HepG2 (cell line): ENCODE measurements at regions not wholly inside any gene's neighbourhood (a gene's known extent, or its start where the extent isn't known, plus 50 kb on each side); places are given as distances from the start of the nearest gene placed in this dataset.

Source experiments
- EEA1 ChIP-seq: sonication (generic); formaldehyde crosslinking; IDR thresholded peaks from 2 replicates; pipeline ENCODE4 v1.5.1; 2020; ENCODE audit warnings: mild to moderate bottlenecking, missing genetic modification reagents, borderline replicate concordance
- FOXA1 ChIP-seq, 2 experiments: fragments of 450-650 bp in 1 of 2; sonication (generic) in 1 of 2; formaldehyde crosslinking in 1 of 2; IDR thresholded peaks; 2 replicates each; pipeline versions ENCODE4 v1.4.0 to v1.6.1; 2016 to 2020; ENCODE audit warnings: missing genetic modification reagents in 1 of 2
- GATAD2A ChIP-seq: IDR thresholded peaks from 2 replicates; pipeline ENCODE4 v1.6.1; 2016
- MAFF ChIP-seq: IDR thresholded peaks from 2 replicates; pipeline ENCODE4 v1.6.1; 2011; ENCODE audit warnings: low read depth, low read length, improper control_type of control experiment
- NFKBIZ ChIP-seq: IDR thresholded peaks from 2 replicates; pipeline ENCODE4 v1.6.1; 2018; ENCODE audit warnings: missing genetic modification reagents, missing compliant biosample characterization
- RBFOX2 ChIP-seq: fragments of 200-400 bp; formaldehyde crosslinking; IDR thresholded peaks from 2 replicates; pipeline ENCODE4 v1.6.1; 2017; ENCODE audit warnings: low read depth, mild to moderate bottlenecking, low read length
- SP2 ChIP-seq: sonication (generic); formaldehyde crosslinking; IDR thresholded peaks from 2 replicates; pipeline ENCODE4 v1.5.1; 2020; ENCODE audit warnings: mild to moderate bottlenecking, missing genetic modification reagents
- STAG1 ChIP-seq: sonication (generic); formaldehyde crosslinking; IDR thresholded peaks from 2 replicates; pipeline ENCODE4 v1.4.0; 2020; ENCODE audit warnings: missing genetic modification reagents
- ZBTB3 ChIP-seq: sonication (generic); formaldehyde crosslinking; IDR thresholded peaks from 2 replicates; pipeline ENCODE4 v1.4.0; 2020; ENCODE audit warnings: low read depth, mild to moderate bottlenecking, moderate library complexity, missing genetic modification reagents, borderline replicate concordance
- ZMYM2 ChIP-seq: sonication (generic); formaldehyde crosslinking; IDR thresholded peaks from 2 replicates; pipeline ENCODE4 v1.8.0; 2022; ENCODE audit warnings: mild to moderate bottlenecking, missing genetic modification reagents
- ZNF10 ChIP-seq: sonication (generic); formaldehyde crosslinking; IDR thresholded peaks from 2 replicates; pipeline ENCODE4 v1.4.0; 2020; ENCODE audit warnings: mild to moderate bottlenecking, low read depth, missing genetic modification reagents, borderline replicate concordance
- ZNF121 ChIP-seq: sonication (generic); formaldehyde crosslinking; IDR thresholded peaks from 2 replicates; pipeline ENCODE4 v1.5.0; 2020; ENCODE audit warnings: mild to moderate bottlenecking, missing genetic modification reagents
- ZNF136 ChIP-seq: sonication (generic); formaldehyde crosslinking; IDR thresholded peaks from 2 replicates; pipeline ENCODE4 v1.8.1; 2022; ENCODE audit warnings: low read depth, mild to moderate bottlenecking, moderate library complexity, missing genetic modification reagents
- ZNF737 ChIP-seq: sonication (generic); formaldehyde crosslinking; IDR thresholded peaks from 2 replicates; pipeline ENCODE4 v1.5.0; 2020; ENCODE audit warnings: missing genetic modification reagents, mild to moderate bottlenecking, borderline replicate concordance
- ZNF83 ChIP-seq: sonication (generic); formaldehyde crosslinking; IDR thresholded peaks from 2 replicates; pipeline ENCODE4 v1.4.0; 2020; ENCODE audit warnings: missing genetic modification reagents, mild to moderate bottlenecking, borderline replicate concordance
- TF ChIP-seq, protein P1 (sequence below): sonication (generic); formaldehyde crosslinking; IDR thresholded peaks from 2 replicates; pipeline ENCODE4 v1.4.0; 2020; ENCODE audit warnings: missing genetic modification reagents, borderline replicate concordance
- TF ChIP-seq, protein P2 (sequence below): sonication (generic); formaldehyde crosslinking; IDR thresholded peaks from 2 replicates; pipeline ENCODE4 v1.5.0; 2020; ENCODE audit warnings: missing genetic modification reagents
- TF ChIP-seq, protein P3 (sequence below), 2 experiments: fragments of 450-650 bp in 1 of 2; sonication (generic) in 1 of 2; formaldehyde crosslinking; IDR thresholded peaks; 2 replicates each; pipeline versions ENCODE4 v1.5.0 to v1.8.0; 2020 to 2022; ENCODE audit warnings: mild to moderate bottlenecking in 1 of 2, missing genetic modification reagents in 1 of 2
- TF ChIP-seq, protein P4 (sequence below), 2 experiments: sonication (generic) in 1 of 2; formaldehyde crosslinking in 1 of 2; IDR thresholded peaks; 2 replicates each; pipeline versions ENCODE4 v1.4.0 to v1.6.1; 2016 to 2020; ENCODE audit warnings: borderline replicate concordance in 1 of 2, low read depth in 1 of 2, mild to moderate bottlenecking in 1 of 2, missing genetic modification reagents in 1 of 2

DNA sequence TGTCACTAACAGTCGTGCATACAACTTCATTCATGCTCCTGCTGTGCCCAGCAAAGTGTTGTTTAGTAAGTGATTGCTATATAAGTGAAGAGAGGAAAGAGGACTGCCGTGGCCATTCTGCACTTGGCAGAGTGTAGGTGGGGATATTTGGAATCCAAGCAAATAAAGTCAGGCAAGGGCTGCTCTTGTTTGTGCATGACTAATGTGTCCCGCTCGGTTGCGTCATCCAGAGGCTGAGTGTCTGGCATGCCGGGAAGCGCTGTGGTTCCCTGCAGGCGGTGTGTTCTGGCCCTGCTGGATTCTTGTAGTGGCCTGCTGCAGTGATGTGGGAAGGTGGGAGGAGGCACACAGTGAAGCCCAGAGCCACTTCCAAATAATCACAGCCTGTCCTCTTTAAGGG is 136.9 kb upstream of the ANKH start (continued):
- TF ChIP-seq, protein P1, sequence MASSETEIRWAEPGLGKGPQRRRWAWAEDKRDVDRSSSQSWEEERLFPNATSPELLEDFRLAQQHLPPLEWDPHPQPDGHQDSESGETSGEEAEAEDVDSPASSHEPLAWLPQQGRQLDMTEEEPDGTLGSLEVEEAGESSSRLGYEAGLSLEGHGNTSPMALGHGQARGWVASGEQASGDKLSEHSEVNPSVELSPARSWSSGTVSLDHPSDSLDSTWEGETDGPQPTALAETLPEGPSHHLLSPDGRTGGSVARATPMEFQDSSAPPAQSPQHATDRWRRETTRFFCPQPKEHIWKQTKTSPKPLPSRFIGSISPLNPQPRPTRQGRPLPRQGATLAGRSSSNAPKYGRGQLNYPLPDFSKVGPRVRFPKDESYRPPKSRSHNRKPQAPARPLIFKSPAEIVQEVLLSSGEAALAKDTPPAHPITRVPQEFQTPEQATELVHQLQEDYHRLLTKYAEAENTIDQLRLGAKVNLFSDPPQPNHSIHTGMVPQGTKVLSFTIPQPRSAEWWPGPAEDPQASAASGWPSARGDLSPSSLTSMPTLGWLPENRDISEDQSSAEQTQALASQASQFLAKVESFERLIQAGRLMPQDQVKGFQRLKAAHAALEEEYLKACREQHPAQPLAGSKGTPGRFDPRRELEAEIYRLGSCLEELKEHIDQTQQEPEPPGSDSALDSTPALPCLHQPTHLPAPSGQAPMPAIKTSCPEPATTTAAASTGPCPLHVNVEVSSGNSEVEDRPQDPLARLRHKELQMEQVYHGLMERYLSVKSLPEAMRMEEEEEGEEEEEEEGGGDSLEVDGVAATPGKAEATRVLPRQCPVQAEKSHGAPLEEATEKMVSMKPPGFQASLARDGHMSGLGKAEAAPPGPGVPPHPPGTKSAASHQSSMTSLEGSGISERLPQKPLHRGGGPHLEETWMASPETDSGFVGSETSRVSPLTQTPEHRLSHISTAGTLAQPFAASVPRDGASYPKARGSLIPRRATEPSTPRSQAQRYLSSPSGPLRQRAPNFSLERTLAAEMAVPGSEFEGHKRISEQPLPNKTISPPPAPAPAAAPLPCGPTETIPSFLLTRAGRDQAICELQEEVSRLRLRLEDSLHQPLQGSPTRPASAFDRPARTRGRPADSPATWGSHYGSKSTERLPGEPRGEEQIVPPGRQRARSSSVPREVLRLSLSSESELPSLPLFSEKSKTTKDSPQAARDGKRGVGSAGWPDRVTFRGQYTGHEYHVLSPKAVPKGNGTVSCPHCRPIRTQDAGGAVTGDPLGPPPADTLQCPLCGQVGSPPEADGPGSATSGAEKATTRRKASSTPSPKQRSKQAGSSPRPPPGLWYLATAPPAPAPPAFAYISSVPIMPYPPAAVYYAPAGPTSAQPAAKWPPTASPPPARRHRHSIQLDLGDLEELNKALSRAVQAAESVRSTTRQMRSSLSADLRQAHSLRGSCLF (CRISPR knock-in tag), result no peak
- TF ChIP-seq EEA1 (no peak), RBFOX2 (no peak), ZNF136 (CRISPR knock-in tag) (no peak), FOXA1 (IDR thresholded peaks at IDR 0.05) (no peak), FOXA1 (CRISPR knock-in tag; IDR thresholded peaks at IDR 0.05) (peak; percentile 78), ZMYM2 (CRISPR knock-in tag) (peak; percentile 86), ZBTB3 (CRISPR knock-in tag) (no peak), SP2 (CRISPR knock-in tag) (no peak), NFKBIZ (CRISPR knock-in tag) (peak; percentile 83; the same call in 1 of the 2 replicates), ZNF83 (no peak), STAG1 (CRISPR knock-in tag) (no peak), MAFF (no peak), GATAD2A (CRISPR knock-in tag) (peak; percentile 94), ZNF121 (CRISPR knock-in tag) (peak; percentile 100), ZNF10 (CRISPR knock-in tag) (no peak), ZNF737 (CRISPR knock-in tag) (no peak)
- TF ChIP-seq, protein P2, sequence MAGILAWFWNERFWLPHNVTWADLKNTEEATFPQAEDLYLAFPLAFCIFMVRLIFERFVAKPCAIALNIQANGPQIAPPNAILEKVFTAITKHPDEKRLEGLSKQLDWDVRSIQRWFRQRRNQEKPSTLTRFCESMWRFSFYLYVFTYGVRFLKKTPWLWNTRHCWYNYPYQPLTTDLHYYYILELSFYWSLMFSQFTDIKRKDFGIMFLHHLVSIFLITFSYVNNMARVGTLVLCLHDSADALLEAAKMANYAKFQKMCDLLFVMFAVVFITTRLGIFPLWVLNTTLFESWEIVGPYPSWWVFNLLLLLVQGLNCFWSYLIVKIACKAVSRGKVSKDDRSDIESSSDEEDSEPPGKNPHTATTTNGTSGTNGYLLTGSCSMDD (CRISPR knock-in tag), result no peak
- TF ChIP-seq, protein P3, sequence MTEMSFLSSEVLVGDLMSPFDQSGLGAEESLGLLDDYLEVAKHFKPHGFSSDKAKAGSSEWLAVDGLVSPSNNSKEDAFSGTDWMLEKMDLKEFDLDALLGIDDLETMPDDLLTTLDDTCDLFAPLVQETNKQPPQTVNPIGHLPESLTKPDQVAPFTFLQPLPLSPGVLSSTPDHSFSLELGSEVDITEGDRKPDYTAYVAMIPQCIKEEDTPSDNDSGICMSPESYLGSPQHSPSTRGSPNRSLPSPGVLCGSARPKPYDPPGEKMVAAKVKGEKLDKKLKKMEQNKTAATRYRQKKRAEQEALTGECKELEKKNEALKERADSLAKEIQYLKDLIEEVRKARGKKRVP (CRISPR knock-in tag; IDR thresholded peaks at IDR 0.05), result peak; percentile 86 to 99
- TF ChIP-seq, protein P4, sequence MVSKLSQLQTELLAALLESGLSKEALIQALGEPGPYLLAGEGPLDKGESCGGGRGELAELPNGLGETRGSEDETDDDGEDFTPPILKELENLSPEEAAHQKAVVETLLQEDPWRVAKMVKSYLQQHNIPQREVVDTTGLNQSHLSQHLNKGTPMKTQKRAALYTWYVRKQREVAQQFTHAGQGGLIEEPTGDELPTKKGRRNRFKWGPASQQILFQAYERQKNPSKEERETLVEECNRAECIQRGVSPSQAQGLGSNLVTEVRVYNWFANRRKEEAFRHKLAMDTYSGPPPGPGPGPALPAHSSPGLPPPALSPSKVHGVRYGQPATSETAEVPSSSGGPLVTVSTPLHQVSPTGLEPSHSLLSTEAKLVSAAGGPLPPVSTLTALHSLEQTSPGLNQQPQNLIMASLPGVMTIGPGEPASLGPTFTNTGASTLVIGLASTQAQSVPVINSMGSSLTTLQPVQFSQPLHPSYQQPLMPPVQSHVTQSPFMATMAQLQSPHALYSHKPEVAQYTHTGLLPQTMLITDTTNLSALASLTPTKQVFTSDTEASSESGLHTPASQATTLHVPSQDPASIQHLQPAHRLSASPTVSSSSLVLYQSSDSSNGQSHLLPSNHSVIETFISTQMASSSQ (IDR thresholded peaks at IDR 0.05; ENCODE audit: low read depth), result peak; percentile 26; the same call in 1 of the 2 replicates
- TF ChIP-seq, protein P4 (CRISPR knock-in tag; IDR thresholded peaks at IDR 0.05; ENCODE audit: borderline replicate concordance), result peak; percentile 58; the same call in 1 of the 2 replicates
